Neural cell (in vitro differentiated cells): ENCODE measurements at regions not wholly inside any gene's neighbourhood (a gene's known extent, or its start where the extent isn't known, plus 50 kb on each side); places are given as distances from the start of the nearest gene placed in this dataset.

Source experiments
- H2AFZ ChIP-seq: fragments of 200-600, 300-800 bp; sonication (generic), shearing (Covaris generic); 2 replicates; pipeline ENCODE4 v1.6.0; 2014; ENCODE audit warnings: low read depth, mild to moderate bottlenecking, antibody characterized with exemption, low read length, moderate library complexity
- H3F3A ChIP-seq: fragments of 200-600 bp; shearing (Covaris generic); 2 replicates; pipeline ENCODE4 v1.6.1; 2016; ENCODE audit warnings: mild to moderate bottlenecking, moderate library complexity, mixed read lengths, antibody characterized with exemption, low read length; ENCODE audit not compliant: insufficient read depth, poor library complexity, severe bottlenecking
- H3K27ac ChIP-seq: fragments of 200-600, 300-800 bp; sonication (generic), shearing (Covaris generic); 2 replicates; pipeline ENCODE4 v1.5.1; 2014; ENCODE audit warnings: mild to moderate bottlenecking, low read length, moderate library complexity
- H3K27me3 ChIP-seq: fragments of 300-800, 200-600 bp; sonication (generic), shearing (Covaris generic); 2 replicates; pipeline ENCODE4 v1.6.0; 2014; ENCODE audit warnings: mild to moderate bottlenecking, low read depth, low read length, moderate library complexity; ENCODE audit not compliant: insufficient read depth
- H3K36me3 ChIP-seq: fragments of 300-800, 200-600 bp; sonication (generic), shearing (Covaris generic); 2 replicates; pipeline ENCODE4 v1.5.1; 2014; ENCODE audit warnings: mild to moderate bottlenecking, antibody characterized with exemption, low read length, moderate library complexity; ENCODE audit not compliant: insufficient read depth
- H3K4me2 ChIP-seq: fragments of 300-800, 200-600 bp; sonication (generic), shearing (Covaris generic); 2 replicates; pipeline ENCODE4 v1.6.0; 2014; ENCODE audit warnings: mild to moderate bottlenecking, low read length
- H3K4me3 ChIP-seq: fragments of 300-800, 200-600 bp; sonication (generic), shearing (Covaris generic); 2 replicates; pipeline ENCODE4 v1.5.1; 2014; ENCODE audit warnings: mild to moderate bottlenecking, low read length, moderate library complexity
- H3K79me2 ChIP-seq: fragments of 200-600 bp; shearing (Covaris generic); replicated peaks from 2 replicates; pipeline ENCODE4 v1.6.0; 2014; ENCODE audit warnings: mild to moderate bottlenecking, low read length, moderate library complexity; ENCODE audit not compliant: insufficient read depth
- H3K9ac ChIP-seq: fragments of 300-800, 200-600 bp; sonication (generic), shearing (Covaris generic); 2 replicates; pipeline ENCODE4 v1.6.1; 2016; ENCODE audit warnings: mild to moderate bottlenecking, low read length, mixed read lengths
- H3K9me2 ChIP-seq: fragments of 200-600 bp; shearing (Covaris generic); 2 replicates; pipeline ENCODE4 v1.6.1; 2016; ENCODE audit warnings: mild to moderate bottlenecking, low read length, mixed read lengths; ENCODE audit not compliant: insufficient read depth
- H3K9me3 ChIP-seq: fragments of 200-600, 300-800 bp; sonication (generic), shearing (Covaris generic); 2 replicates; pipeline ENCODE4 v1.6.1; 2016; ENCODE audit warnings: mild to moderate bottlenecking, mixed run types, low read length, moderate library complexity, mixed read lengths
- H4K20me1 ChIP-seq: fragments of 200-600 bp; shearing (Covaris generic); 2 replicates; pipeline ENCODE4 v1.6.1; 2016; ENCODE audit warnings: mild to moderate bottlenecking, mixed run types; ENCODE audit not compliant: insufficient read depth
- EP300 ChIP-seq: fragments of 450-650 bp; conservative IDR thresholded peaks from 2 replicates; pipeline ENCODE4 v1.6.1; 2014; ENCODE audit warnings: antibody characterized with exemption, mild to moderate bottlenecking, moderate library complexity; ENCODE audit not compliant: poor library complexity, severe bottlenecking
- EZH2 ChIP-seq: fragments of 200-600, 300-800 bp; shearing (Covaris generic), sonication (generic); IDR thresholded peaks from 2 replicates; pipeline ENCODE4 v1.6.1; 2014; ENCODE audit warnings: antibody characterized with exemption, low read length, borderline replicate concordance, mild to moderate bottlenecking; ENCODE audit not compliant: insufficient read depth, poor library complexity, severe bottlenecking
- MXI1 ChIP-seq: fragments of 450-650 bp; conservative IDR thresholded peaks from 2 replicates; pipeline ENCODE4 v1.6.1; 2014; ENCODE audit warnings: antibody characterized with exemption, mild to moderate bottlenecking; ENCODE audit not compliant: poor library complexity, severe bottlenecking
- POLR2AphosphoS5 ChIP-seq: IDR thresholded peaks from 2 replicates; pipeline ENCODE4 v1.6.1; 2012
- RAD21 ChIP-seq: fragments of 450-650 bp; conservative IDR thresholded peaks from 2 replicates; pipeline ENCODE4 v1.6.1; 2014; ENCODE audit warnings: antibody characterized with exemption, mild to moderate bottlenecking, moderate library complexity
- REST ChIP-seq: IDR thresholded peaks from 2 replicates; pipeline ENCODE4 v1.6.1; 2012; ENCODE audit warnings: borderline replicate concordance
- SMC3 ChIP-seq: fragments of 450-650 bp; conservative IDR thresholded peaks from 2 replicates; pipeline ENCODE4 v1.6.1; 2014; ENCODE audit warnings: antibody characterized with exemption, mild to moderate bottlenecking, moderate library complexity; ENCODE audit not compliant: poor library complexity
- TAF1 ChIP-seq: IDR thresholded peaks from 2 replicates; pipeline ENCODE4 v1.6.1; 2012; ENCODE audit warnings: low read depth
- TF ChIP-seq, protein P1 (sequence below): fragments of 450-650 bp; IDR thresholded peaks from 2 replicates; pipeline ENCODE4 v1.5.1; 2014; ENCODE audit warnings: antibody characterized with exemption, mild to moderate bottlenecking, moderate library complexity; ENCODE audit not compliant: poor library complexity, severe bottlenecking

DNA sequence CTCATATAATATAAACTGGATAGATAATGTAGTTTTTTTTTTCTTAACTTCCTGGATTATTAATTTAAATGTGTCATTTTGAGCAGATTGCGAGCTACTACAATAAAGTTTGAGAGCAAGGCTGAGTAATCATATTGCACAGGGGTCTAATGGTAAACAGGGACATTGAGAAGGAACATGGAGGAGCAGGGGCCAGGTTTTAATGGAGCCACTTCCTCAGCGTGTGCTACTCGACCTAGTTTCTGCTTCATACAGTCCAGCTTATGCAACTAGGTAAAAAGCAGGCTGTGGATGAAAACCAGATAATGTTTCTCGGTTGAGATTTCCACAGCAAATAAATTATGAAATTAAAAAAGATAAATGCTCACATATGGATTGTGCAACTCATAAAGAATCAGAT is 1915.7 kb upstream of the CELF4 start:
- Histone ChIP-seq H3K79me2 (no peaks in the 10 kb centered on the region), H3K4me3 (no peak overlapping the region), H3K27me3 (no peaks in the 10 kb centered on the region), H3K9me2 (no peaks in the 10 kb centered on the region), H3K9me3 (no peaks in the 10 kb centered on the region), H3F3A (no peaks in the 10 kb centered on the region), H2AFZ (no peak overlapping the region), H3K9ac (no peak overlapping the region), H3K27ac (no peak overlapping the region), H3K4me2 (no peak overlapping the region), H4K20me1 (no peaks in the 10 kb centered on the region), H3K36me3 (no peaks in the 10 kb centered on the region)
- no peak for TF ChIP-seq RAD21
- TF ChIP-seq POLR2AphosphoS5, result no peak
- TF ChIP-seq SMC3, result no peak

- Histone ChIP-seq H3K9me3 (no peaks in the 10 kb centered on the region), H3K27me3 (no peaks in the 10 kb centered on the region), H3K36me3 (no peaks in the 10 kb centered on the region), H3K79me2 (no peaks in the 10 kb centered on the region), H3K9ac (no peak overlapping the region), H3K27ac (no peak overlapping the region), H3K4me2 (no peak overlapping the region), H2AFZ (no peak overlapping the region), H3F3A (no peaks in the 10 kb centered on the region), H3K9me2 (no peaks in the 10 kb centered on the region), H4K20me1 (no peaks in the 10 kb centered on the region), H3K4me3 (no peak overlapping the region)
- TF ChIP-seq EP300 (no peak), POLR2AphosphoS5 (peak; percentile 13)
Observed at GRCh38 chr18:39480494-39481195, 1915.0 kb upstream of the CELF4 start.

- H3K9ac ChIP-seq, result no peak overlapping the region
- TF ChIP-seq RAD21 (no peak), EZH2 (no peak), REST (no peak), SMC3 (no peak), TAF1 (no peak), MXI1 (no peak), EP300 (no peak), POLR2AphosphoS5 (no peak)
- TF ChIP-seq, protein P1, sequence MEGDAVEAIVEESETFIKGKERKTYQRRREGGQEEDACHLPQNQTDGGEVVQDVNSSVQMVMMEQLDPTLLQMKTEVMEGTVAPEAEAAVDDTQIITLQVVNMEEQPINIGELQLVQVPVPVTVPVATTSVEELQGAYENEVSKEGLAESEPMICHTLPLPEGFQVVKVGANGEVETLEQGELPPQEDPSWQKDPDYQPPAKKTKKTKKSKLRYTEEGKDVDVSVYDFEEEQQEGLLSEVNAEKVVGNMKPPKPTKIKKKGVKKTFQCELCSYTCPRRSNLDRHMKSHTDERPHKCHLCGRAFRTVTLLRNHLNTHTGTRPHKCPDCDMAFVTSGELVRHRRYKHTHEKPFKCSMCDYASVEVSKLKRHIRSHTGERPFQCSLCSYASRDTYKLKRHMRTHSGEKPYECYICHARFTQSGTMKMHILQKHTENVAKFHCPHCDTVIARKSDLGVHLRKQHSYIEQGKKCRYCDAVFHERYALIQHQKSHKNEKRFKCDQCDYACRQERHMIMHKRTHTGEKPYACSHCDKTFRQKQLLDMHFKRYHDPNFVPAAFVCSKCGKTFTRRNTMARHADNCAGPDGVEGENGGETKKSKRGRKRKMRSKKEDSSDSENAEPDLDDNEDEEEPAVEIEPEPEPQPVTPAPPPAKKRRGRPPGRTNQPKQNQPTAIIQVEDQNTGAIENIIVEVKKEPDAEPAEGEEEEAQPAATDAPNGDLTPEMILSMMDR, result no peak
- no peaks in the 10 kb centered on the region for H3K79me2 ChIP-seq
- H2AFZ ChIP-seq, result no peak overlapping the region
- no peak overlapping the region for H3K27ac ChIP-seq
- H3K4me3 ChIP-seq, result no peak overlapping the region
- H3K27me3 ChIP-seq, result no peaks in the 10 kb centered on the region
- no peaks in the 10 kb centered on the region for H3K36me3 ChIP-seq
- no peaks in the 10 kb centered on the region for H3K9me2 ChIP-seq
- H4K20me1 ChIP-seq, result no peaks in the 10 kb centered on the region
- no peaks in the 10 kb centered on the region for H3F3A ChIP-seq
- H3K4me2 ChIP-seq, result no peak overlapping the region
- no peaks in the 10 kb centered on the region for H3K9me3 ChIP-seq
Observed at GRCh38 chr18:39464006-39464405, 1898.4 kb upstream of the CELF4 start.
